SK-N-SH treated with all-trans-retinoic acid at 6 μM for 48 hours (cell line): ENCODE measurements at regions not wholly inside any gene's neighbourhood (a gene's known extent, or its start where the extent isn't known, plus 50 kb on each side); places are given as distances from the start of the nearest gene placed in this dataset.

ENCODE experiments used
- ATAC-seq: fragments of 200-7000 bp; cut with Tn5 transposase; 3 replicates; pipeline ENCODE4 v1.9.1; 2020; ENCODE audit warnings: mild to moderate bottlenecking, moderate library complexity
- ARNTL ChIP-seq: fragments of 450-650 bp; formaldehyde crosslinking; IDR thresholded peaks from 2 replicates; pipeline ENCODE4 v1.5.0; 2020; ENCODE audit warnings: low read depth, mild to moderate bottlenecking, moderate library complexity, borderline replicate concordance
- BACH2 ChIP-seq: fragments of 250-450 bp; sonication (Bioruptor Pico); IDR thresholded peaks from 2 replicates; pipeline ENCODE4 v1.9.0; 2021; ENCODE audit warnings: mild to moderate bottlenecking, borderline replicate concordance
- CREB5 ChIP-seq: fragments of 250-450 bp; sonication (Bioruptor Pico); IDR thresholded peaks from 2 replicates; pipeline ENCODE4 v1.5.1; 2020; ENCODE audit warnings: low read depth, mild to moderate bottlenecking, moderate library complexity
- CSDC2 ChIP-seq: fragments of 250-450 bp; sonication (Bioruptor Pico); IDR thresholded peaks from 2 replicates; pipeline ENCODE4 v1.5.0; 2020; ENCODE audit warnings: mild to moderate bottlenecking, moderate library complexity
- ESRRG ChIP-seq: fragments of 250-450 bp; sonication (Bioruptor Pico); IDR thresholded peaks from 2 replicates; pipeline ENCODE4 v1.6.1; 2021; ENCODE audit warnings: mild to moderate bottlenecking
- ISL1 ChIP-seq: fragments of 250-450 bp; sonication (Bioruptor Pico); IDR thresholded peaks from 2 replicates; pipeline ENCODE4 v2.1.2; 2022; ENCODE audit warnings: mild to moderate bottlenecking, moderate library complexity
- OSR1 ChIP-seq: fragments of 250-450 bp; sonication (Bioruptor Pico); IDR thresholded peaks from 2 replicates; pipeline ENCODE4 v1.8.0; 2022; ENCODE audit warnings: moderate library complexity, mild to moderate bottlenecking, inconsistent platforms
- PPARA ChIP-seq: fragments of 250-450 bp; sonication (Bioruptor Pico); IDR thresholded peaks from 2 replicates; pipeline ENCODE4 v1.5.0; 2020; ENCODE audit warnings: mild to moderate bottlenecking, borderline replicate concordance
- SNAI2 ChIP-seq: fragments of 250-450 bp; sonication (Bioruptor Pico); IDR thresholded peaks from 2 replicates; pipeline ENCODE4 v1.5.0; 2020; ENCODE audit warnings: mild to moderate bottlenecking, moderate library complexity
- TCF4 ChIP-seq: fragments of 250-450 bp; sonication (Bioruptor Pico); IDR thresholded peaks from 2 replicates; pipeline ENCODE4 v1.8.0; 2021; ENCODE audit warnings: mild to moderate bottlenecking, moderate library complexity, borderline replicate concordance
- TOX ChIP-seq: fragments of 250-450 bp; sonication (Bioruptor Pico); IDR thresholded peaks from 2 replicates; pipeline ENCODE4 v1.8.0; 2021; ENCODE audit warnings: mild to moderate bottlenecking, moderate library complexity, borderline replicate concordance
- ZC3H10 ChIP-seq: fragments of 250-450 bp; sonication (Bioruptor Pico); IDR thresholded peaks from 2 replicates; pipeline ENCODE4 v1.5.1; 2021; ENCODE audit warnings: mild to moderate bottlenecking, moderate library complexity
- ZFP3 ChIP-seq: fragments of 250-450 bp; sonication (Bioruptor Pico); IDR thresholded peaks from 2 replicates; pipeline ENCODE4 v1.5.0; 2020; ENCODE audit warnings: mild to moderate bottlenecking, moderate library complexity
- ZFP30 ChIP-seq: fragments of 450-650 bp; formaldehyde crosslinking; IDR thresholded peaks from 2 replicates; pipeline ENCODE4 v1.5.0; 2022; ENCODE audit warnings: mild to moderate bottlenecking, moderate library complexity
- ZNF565 ChIP-seq: fragments of 450-650 bp; formaldehyde crosslinking; conservative IDR thresholded peaks from 2 replicates; pipeline ENCODE4 v1.5.0; 2020; ENCODE audit warnings: low read depth, mild to moderate bottlenecking, moderate library complexity
- ZNF70 ChIP-seq: fragments of 450-650 bp; formaldehyde crosslinking; IDR thresholded peaks from 2 replicates; pipeline ENCODE4 v1.5.0; 2020; ENCODE audit warnings: mild to moderate bottlenecking, moderate library complexity
- ZNF8 ChIP-seq: fragments of 450-650 bp; formaldehyde crosslinking; IDR thresholded peaks from 2 replicates; pipeline ENCODE4 v1.5.0; 2020; ENCODE audit warnings: mild to moderate bottlenecking, moderate library complexity
- TF ChIP-seq, protein P1 (sequence below): fragments of 250-450 bp; sonication (Bioruptor Pico); IDR thresholded peaks from 2 replicates; pipeline ENCODE4 v1.5.1; 2021; ENCODE audit warnings: mild to moderate bottlenecking, moderate library complexity
- TF ChIP-seq, protein P2 (sequence below): fragments of 250-450 bp; sonication (Bioruptor Pico); IDR thresholded peaks from 2 replicates; pipeline ENCODE4 v1.5.0; 2020; ENCODE audit warnings: mild to moderate bottlenecking, moderate library complexity
- TF ChIP-seq, protein P3 (sequence below): fragments of 250-450 bp; sonication (Bioruptor Pico); IDR thresholded peaks from 2 replicates; pipeline ENCODE4 v1.8.0; 2020; ENCODE audit warnings: mild to moderate bottlenecking, moderate library complexity, borderline replicate concordance

DNA sequence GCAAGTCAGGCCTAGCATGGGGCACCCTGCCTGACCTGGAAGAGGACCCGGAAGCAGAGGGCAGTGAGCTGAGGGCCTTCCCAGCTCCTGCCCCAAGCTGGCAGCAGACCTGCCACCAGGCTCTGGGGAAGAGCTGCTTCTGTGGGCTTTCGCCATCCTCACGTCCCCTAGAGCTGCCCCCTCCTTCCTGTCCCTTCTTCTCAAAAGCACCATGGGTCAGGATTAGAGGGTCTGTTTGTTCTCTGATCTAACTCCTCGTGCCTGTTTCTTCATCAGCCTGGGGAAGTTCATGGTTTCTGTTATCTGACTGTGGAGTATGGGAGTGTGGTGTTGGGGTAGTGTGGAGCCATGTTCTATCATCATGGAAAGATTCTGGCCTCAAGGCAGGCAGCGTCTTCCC lies 58.4 kb upstream of the POLG start:
- no peak for TF ChIP-seq OSR1 (CRISPR knock-in tag)
- TF ChIP-seq, protein P1, sequence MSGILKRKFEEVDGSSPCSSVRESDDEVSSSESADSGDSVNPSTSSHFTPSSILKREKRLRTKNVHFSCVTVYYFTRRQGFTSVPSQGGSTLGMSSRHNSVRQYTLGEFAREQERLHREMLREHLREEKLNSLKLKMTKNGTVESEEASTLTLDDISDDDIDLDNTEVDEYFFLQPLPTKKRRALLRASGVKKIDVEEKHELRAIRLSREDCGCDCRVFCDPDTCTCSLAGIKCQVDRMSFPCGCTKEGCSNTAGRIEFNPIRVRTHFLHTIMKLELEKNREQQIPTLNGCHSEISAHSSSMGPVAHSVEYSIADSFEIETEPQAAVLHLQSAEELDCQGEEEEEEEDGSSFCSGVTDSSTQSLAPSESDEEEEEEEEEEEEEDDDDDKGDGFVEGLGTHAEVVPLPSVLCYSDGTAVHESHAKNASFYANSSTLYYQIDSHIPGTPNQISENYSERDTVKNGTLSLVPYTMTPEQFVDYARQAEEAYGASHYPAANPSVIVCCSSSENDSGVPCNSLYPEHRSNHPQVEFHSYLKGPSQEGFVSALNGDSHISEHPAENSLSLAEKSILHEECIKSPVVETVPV (CRISPR knock-in tag) = no peak
- TF ChIP-seq SNAI2 (CRISPR knock-in tag) = no peak
- no peak for TF ChIP-seq ZC3H10 (CRISPR knock-in tag)
- no peak for TF ChIP-seq ZNF8
- no peak for TF ChIP-seq ZFP30 (CRISPR knock-in tag)
- no peak for TF ChIP-seq ESRRG (CRISPR knock-in tag)
- TF ChIP-seq ZFP3 (CRISPR knock-in tag) = no peak
- TF ChIP-seq TOX (CRISPR knock-in tag) = no peak

DNA sequence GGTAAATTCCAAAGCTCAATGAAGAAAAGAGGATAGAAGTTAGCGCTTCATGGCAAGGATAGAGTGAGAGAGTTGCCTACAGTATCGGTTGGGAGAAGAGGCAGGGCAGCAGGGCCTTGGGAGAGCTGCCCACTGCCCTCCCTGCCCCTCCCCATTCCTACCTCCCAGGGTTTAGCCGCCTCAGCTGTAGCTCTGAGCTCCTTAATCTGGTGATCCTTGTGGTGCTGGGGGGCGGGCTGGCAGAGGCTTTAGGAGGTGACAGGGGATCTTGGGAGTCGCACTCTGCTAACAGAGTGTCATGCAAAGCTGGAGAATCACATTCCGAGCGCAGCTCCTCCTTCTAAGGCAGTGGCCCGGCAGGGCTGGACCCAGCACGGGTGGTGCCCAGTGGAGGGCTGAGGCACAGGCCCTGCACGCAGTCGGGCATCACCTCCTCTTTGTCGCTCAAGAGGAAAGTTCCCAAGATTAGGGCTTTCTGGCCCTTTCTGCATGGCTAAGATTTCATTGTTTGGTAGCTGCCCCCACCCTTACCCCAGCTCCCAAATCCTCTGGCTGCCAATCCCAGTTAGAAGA lies 57.1 kb upstream of the POLG start:
- TF ChIP-seq ZC3H10 (CRISPR knock-in tag) = no peak
- TF ChIP-seq ESRRG (CRISPR knock-in tag) = no peak
- no peak for TF ChIP-seq ZNF565 (CRISPR knock-in tag)
- no peak for TF ChIP-seq ZFP3 (CRISPR knock-in tag)
- TF ChIP-seq SNAI2 (CRISPR knock-in tag) = no peak
- no peak for TF ChIP-seq ZNF70 (CRISPR knock-in tag)
- no peak for TF ChIP-seq TCF4 (CRISPR knock-in tag)
- TF ChIP-seq ARNTL (CRISPR knock-in tag) = no peak
- TF ChIP-seq ISL1 (CRISPR knock-in tag) = no peak
- TF ChIP-seq CSDC2 (CRISPR knock-in tag) = no peak
- no peak for TF ChIP-seq TOX (CRISPR knock-in tag)
- TF ChIP-seq CREB5 (CRISPR knock-in tag) = no peak
- no peak for TF ChIP-seq ZFP30 (CRISPR knock-in tag)
- TF ChIP-seq, protein P2, sequence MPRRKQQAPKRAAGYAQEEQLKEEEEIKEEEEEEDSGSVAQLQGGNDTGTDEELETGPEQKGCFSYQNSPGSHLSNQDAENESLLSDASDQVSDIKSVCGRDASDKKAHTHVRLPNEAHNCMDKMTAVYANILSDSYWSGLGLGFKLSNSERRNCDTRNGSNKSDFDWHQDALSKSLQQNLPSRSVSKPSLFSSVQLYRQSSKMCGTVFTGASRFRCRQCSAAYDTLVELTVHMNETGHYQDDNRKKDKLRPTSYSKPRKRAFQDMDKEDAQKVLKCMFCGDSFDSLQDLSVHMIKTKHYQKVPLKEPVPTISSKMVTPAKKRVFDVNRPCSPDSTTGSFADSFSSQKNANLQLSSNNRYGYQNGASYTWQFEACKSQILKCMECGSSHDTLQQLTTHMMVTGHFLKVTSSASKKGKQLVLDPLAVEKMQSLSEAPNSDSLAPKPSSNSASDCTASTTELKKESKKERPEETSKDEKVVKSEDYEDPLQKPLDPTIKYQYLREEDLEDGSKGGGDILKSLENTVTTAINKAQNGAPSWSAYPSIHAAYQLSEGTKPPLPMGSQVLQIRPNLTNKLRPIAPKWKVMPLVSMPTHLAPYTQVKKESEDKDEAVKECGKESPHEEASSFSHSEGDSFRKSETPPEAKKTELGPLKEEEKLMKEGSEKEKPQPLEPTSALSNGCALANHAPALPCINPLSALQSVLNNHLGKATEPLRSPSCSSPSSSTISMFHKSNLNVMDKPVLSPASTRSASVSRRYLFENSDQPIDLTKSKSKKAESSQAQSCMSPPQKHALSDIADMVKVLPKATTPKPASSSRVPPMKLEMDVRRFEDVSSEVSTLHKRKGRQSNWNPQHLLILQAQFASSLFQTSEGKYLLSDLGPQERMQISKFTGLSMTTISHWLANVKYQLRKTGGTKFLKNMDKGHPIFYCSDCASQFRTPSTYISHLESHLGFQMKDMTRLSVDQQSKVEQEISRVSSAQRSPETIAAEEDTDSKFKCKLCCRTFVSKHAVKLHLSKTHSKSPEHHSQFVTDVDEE (CRISPR knock-in tag) = no peak
- TF ChIP-seq ZNF8 = no peak
- TF ChIP-seq, protein P3, sequence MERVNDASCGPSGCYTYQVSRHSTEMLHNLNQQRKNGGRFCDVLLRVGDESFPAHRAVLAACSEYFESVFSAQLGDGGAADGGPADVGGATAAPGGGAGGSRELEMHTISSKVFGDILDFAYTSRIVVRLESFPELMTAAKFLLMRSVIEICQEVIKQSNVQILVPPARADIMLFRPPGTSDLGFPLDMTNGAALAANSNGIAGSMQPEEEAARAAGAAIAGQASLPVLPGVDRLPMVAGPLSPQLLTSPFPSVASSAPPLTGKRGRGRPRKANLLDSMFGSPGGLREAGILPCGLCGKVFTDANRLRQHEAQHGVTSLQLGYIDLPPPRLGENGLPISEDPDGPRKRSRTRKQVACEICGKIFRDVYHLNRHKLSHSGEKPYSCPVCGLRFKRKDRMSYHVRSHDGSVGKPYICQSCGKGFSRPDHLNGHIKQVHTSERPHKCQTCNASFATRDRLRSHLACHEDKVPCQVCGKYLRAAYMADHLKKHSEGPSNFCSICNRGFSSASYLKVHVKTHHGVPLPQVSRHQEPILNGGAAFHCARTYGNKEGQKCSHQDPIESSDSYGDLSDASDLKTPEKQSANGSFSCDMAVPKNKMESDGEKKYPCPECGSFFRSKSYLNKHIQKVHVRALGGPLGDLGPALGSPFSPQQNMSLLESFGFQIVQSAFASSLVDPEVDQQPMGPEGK (CRISPR knock-in tag) = no peak
- no peak for TF ChIP-seq BACH2 (CRISPR knock-in tag)
- no peak for ATAC-seq

More for the DNA sequence above, 58.4 kb upstream of the POLG start:
- no peak for ATAC-seq

GRCh38 chr15:89389841-89390603 lies 55.4 kb upstream of the POLG start:
- peak; percentile 38; the same call in 2 of the 3 replicates for ATAC-seq
- TF ChIP-seq TCF4 (CRISPR knock-in tag) (peak; percentile 62; the same call in 1 of the 2 replicates), ZNF70 (CRISPR knock-in tag) (peak; percentile 85; the same call in 1 of the 2 replicates), PPARA (CRISPR knock-in tag) (no peak)
